Retinal pigment epithelial cell (primary cell): ENCODE measurements at regions not wholly inside any gene's neighbourhood (a gene's known extent, or its start where the extent isn't known, plus 50 kb on each side); places are given as distances from the start of the nearest gene placed in this dataset.

Source experiments
- DNase-seq: peaks from one replicate; pipeline ENCODE4 v3.0.0-alpha.2; 2010; ENCODE audit warnings: low read depth
- H3K4me3 ChIP-seq: 2 replicates; pipeline ENCODE4 v1.5.1; 2011; ENCODE audit warnings: mild to moderate bottlenecking, low read length, control low read depth, moderate library complexity
- TF ChIP-seq, protein P1 (sequence below): conservative IDR thresholded peaks from 2 replicates; pipeline ENCODE4 v1.5.1; 2011; ENCODE audit warnings: low read depth, low read length, control low read depth, inconsistent platforms

DNA sequence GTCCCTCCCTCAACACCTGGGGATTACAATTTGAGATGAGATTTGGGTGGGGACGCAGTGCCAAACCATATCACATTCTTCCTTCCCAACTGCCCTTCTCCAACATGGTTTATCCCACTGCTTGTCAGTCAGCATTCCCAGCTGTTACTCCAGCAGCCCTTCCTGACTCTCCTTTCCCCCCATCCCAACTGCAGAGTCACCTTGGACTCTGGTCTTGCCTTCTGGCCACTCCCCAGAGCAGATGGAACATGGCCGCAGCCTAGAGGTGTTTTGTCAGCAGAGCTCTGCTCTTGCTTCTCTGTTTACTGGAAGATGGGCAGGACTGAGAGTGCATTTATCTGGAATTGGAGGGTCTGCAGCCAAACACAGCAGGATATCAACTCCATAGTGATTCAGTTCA, 51.2 kb upstream of the MEX3C start:
- no peak overlapping the region for H3K4me3 ChIP-seq
- DNase-seq = no peak
- TF ChIP-seq, protein P1, sequence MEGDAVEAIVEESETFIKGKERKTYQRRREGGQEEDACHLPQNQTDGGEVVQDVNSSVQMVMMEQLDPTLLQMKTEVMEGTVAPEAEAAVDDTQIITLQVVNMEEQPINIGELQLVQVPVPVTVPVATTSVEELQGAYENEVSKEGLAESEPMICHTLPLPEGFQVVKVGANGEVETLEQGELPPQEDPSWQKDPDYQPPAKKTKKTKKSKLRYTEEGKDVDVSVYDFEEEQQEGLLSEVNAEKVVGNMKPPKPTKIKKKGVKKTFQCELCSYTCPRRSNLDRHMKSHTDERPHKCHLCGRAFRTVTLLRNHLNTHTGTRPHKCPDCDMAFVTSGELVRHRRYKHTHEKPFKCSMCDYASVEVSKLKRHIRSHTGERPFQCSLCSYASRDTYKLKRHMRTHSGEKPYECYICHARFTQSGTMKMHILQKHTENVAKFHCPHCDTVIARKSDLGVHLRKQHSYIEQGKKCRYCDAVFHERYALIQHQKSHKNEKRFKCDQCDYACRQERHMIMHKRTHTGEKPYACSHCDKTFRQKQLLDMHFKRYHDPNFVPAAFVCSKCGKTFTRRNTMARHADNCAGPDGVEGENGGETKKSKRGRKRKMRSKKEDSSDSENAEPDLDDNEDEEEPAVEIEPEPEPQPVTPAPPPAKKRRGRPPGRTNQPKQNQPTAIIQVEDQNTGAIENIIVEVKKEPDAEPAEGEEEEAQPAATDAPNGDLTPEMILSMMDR = no peak

DNA sequence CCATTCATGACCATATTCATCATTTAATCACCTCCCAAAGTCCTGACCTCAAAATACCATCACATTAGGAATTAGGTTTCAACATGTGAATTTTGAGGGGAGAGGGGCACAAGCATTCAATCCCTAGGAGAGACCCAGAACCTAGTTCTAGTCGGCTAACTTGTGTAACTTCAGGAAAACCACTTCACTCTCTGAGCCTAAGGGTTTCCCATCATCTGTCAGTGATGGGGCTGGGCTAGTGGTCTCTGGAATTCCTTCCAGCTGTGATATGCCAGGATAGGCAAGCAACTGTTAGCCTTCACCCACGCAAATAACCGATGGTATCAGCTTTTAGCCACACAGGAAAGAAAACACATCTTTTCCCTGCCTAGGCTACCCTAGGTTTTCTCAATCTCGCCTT, 52.5 kb upstream of the MEX3C start:
- no peak overlapping the region for H3K4me3 ChIP-seq
- no peak for DNase-seq
- TF ChIP-seq, protein P1 = no peak

GRCh38 chr18:51250458-51251024, 53.1 kb upstream of the MEX3C start:
- TF ChIP-seq, protein P1 = no peak
- no peak for DNase-seq
- H3K4me3 ChIP-seq = no peak overlapping the region

DNA sequence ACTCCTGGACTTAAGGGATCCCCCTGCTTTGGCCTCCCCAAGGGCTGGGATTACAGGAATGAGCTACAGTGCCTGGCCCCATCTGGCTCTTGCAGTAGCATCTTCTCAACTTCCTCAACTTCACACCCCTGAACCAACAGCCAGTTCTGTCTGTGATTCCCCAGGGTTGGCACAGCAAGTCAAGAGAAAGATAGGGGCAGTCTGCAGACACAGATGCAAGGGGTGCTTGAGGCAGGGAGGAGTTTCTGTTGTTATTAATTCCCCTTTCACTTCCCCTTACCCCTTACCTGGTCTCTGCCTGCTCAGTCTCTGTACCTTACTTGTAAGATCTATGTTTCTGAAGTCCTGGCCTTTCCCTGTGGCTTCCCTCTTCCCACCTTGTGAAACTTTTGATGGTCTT, 54.1 kb upstream of the MEX3C start:
- no peak overlapping the region for H3K4me3 ChIP-seq
- DNase-seq = no peak
- TF ChIP-seq, protein P1 = no peak

- TF ChIP-seq, protein P1 = no peak
Measured at GRCh38 chr18:51253476-51253875, 56.0 kb upstream of the MEX3C start.

DNA sequence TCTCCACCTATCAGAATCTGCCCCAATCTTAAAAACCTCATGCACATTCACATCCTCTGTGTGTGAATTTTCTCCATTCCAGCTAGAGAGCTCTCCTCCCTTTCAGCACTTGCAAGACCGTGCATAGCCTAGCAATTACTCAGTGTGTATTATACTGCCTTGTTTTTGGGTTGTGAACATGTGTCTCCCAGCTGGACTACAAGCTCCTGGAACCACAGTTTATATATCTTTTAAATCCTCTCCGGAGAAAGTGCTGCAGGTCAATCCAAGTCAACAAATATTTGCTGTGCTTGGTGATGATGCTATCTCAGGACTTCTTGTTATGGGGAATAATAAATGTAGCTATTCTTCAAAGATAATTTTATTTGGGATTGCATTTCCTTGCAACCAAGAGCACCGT, 58.2 kb upstream of the MEX3C start:
- no peak overlapping the region for H3K4me3 ChIP-seq
- no peak for DNase-seq
- TF ChIP-seq, protein P1 = no peak

More at GRCh38 chr18:51253476-51253875, 56.0 kb upstream of the MEX3C start:
- H3K4me3 ChIP-seq = no peak overlapping the region
- no peak for DNase-seq

DNA sequence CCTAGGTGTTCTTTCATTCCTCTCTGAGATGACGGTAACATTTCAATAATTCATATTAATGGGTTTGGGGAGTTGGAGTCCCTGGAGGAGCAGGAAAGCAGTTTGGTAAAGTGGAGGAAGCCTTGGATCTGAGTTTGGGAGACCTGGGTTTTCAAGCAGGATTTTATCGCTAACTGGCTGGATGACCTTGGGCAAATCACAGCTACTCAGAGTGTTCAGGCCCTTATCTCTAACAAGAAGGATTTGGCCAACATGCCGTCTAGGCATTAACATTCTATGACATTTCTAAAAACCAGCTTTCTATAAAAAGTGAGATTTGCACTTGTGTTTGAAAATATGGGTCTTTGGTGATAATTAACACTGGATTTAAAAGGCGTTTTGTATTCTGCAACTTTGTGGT, 59.7 kb upstream of the MEX3C start:
- DNase-seq = peak; percentile 34
- H3K4me3 ChIP-seq = no peak overlapping the region

More for the DNA sequence above, 59.7 kb upstream of the MEX3C start:
- TF ChIP-seq, protein P1 = no peak
